GM19324 (cell line): ENCODE measurements at regions not wholly inside any gene's neighbourhood (a gene's known extent, or its start where the extent isn't known, plus 50 kb on each side); places are given as distances from the start of the nearest gene placed in this dataset.

Experiments
- ATAC-seq: cut with Tn5 transposase; IDR thresholded peaks from one replicate; pipeline ENCODE4 v1.9.1; 2021; ENCODE audit warnings: mild to moderate bottlenecking, moderate library complexity; ENCODE audit not compliant: unreplicated experiment, low FRiP score

DNA sequence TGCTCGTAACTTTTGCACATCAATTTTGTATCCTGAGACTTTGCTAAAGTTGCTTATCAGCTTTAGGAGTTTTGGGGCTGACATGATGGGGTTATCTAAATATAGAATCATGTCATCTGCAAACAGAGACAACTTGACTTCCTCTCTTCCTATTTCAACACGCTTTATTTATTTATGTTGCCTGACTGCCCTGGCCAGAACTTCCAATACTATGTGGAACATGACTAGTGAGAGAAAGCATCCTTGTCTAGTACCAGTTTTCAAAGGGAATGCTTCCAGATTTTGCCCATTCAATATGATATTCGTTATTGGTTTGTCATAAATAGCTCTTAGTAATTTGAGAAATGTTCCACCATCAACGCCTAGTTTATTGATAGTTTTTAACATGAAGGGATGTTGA lies 65.4 kb upstream of the CDH12 start:
- no peak for ATAC-seq

DNA sequence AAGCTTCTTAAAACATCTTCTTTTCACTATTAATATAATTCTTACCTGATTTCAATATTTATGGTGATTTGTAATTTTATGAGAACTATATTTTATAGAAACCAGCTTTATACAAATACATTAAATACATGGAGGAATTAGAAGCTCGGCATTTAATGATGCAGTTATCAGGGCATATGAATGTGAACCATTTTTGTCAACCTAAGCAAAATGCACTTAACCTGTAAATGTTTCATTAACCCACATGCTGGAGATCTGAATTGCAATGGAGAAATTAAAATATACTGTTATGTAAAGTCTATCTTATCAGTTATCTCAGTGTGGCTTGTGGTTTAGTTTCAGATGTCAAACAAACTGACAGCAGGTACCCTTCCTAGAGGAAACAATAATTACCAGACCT lies 63.2 kb upstream of the CDH12 start:
- no peak for ATAC-seq

GRCh38 chr5:22911019-22911418 lies 57.9 kb upstream of the CDH12 start:
- ATAC-seq = no peak

DNA sequence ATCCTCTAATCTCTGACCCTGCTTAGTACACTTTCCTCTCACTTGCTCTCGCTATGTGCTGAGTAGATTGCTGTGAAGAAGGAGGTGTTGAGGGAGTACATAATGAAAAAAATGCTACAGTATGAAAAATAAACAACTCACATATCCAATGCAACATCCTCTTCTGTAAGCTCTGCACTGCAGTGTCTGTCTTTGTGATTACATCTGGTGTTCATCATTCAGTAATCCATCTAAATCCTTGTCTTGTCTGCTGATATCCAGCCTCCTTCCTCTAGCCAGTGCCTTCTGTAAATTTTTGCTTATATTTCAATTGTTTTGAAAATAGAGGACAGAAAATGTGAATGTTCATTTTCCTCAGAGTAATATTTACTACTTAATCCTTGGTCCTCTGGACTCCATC lies 57.4 kb upstream of the CDH12 start:
- ATAC-seq = no peak

DNA sequence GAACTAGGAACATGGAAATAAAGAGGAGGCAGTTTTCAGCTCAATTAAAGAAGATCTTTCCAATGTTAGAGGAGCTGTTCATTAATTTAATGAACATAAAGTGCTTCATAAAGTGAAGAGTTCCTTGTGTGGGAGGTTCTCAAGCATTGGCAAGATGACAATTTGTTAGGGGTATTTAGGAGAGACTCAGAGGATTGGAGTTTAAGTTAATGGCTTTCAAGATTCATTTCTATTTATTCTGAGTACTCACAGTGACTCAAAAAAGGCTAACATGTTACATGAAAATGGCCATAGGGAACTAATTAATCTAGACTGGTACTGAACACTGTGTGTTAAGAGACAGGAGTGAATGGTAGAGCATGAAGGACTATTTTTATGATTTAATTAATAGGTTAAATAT lies 55.4 kb upstream of the CDH12 start:
- ATAC-seq = no peak

DNA sequence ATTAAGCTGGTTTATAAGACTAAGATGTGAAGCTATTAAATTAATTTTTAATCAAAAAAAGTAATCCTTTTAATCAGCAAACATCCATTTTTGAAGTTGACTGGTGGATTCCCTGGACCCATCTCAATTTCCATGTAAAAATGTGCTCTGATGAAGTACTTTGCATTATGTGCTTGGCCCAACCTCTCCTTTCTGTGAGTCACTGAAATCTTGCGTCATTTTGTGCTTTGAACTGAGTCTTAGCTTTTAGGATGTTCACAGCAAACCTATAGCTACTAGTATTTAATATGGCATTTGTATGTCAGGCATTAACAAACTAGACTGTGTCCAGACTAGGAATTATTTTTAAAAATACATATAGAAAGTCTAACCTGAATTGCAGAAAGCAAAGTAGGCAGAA lies 55.0 kb upstream of the CDH12 start:
- ATAC-seq = no peak
